ENCODE measurements at regions not wholly inside any gene's neighbourhood (a gene's known extent, or its start where the extent isn't known, plus 50 kb on each side); places are given as distances from the start of the nearest gene placed in this dataset.

GRCh38 chr16:9417898-9418297 is 326.5 kb downstream of the HAPSTR1 start:
- no peak for TF ChIP-seq CTCF (IDR thresholded peaks at IDR 0.05)
- H3K4me1 ChIP-seq (ENCODE audit: control insufficient read depth in 1 of 2, low read depth in 2 of 2): no peaks in the 10 kb centered on the region
- no peak overlapping the region for H3K4me3 ChIP-seq
- H3K27me3 ChIP-seq (replicated peaks; ENCODE audit: insufficient read depth): no peaks in the 10 kb centered on the region
- DNase-seq (ENCODE audit: low spot score): no peak
- no peaks in the 10 kb centered on the region for H3K36me3 ChIP-seq
- H3K27ac ChIP-seq: no peak overlapping the region
- H3K9me3 ChIP-seq: no peaks in the 10 kb centered on the region
- no peak for ATAC-seq (ENCODE audit: insufficient number of reproducible peaks, low FRiP score, low read depth)

GRCh38 chr16:9419161-9419560 is 327.7 kb downstream of the HAPSTR1 start:
- no peak for TF ChIP-seq CTCF (IDR thresholded peaks at IDR 0.05)
- Histone ChIP-seq H3K4me1 (ENCODE audit: control insufficient read depth in 1 of 2, low read depth in 2 of 2) (no peaks in the 10 kb centered on the region), H3K9me3 (no peaks in the 10 kb centered on the region), H3K4me3 (no peak overlapping the region), H3K36me3 (no peaks in the 10 kb centered on the region), H3K27ac (no peak overlapping the region), H3K27me3 (replicated peaks; ENCODE audit: insufficient read depth) (no peaks in the 10 kb centered on the region)
- no peak for DNase-seq (ENCODE audit: low spot score)
- no peak for ATAC-seq (ENCODE audit: insufficient number of reproducible peaks, low FRiP score, low read depth)

- Histone ChIP-seq H3K27ac (no peak overlapping the region), H3K4me1 (ENCODE audit: control insufficient read depth in 1 of 2, low read depth in 2 of 2) (no peaks in the 10 kb centered on the region), H3K27me3 (replicated peaks; ENCODE audit: insufficient read depth) (no peaks in the 10 kb centered on the region), H3K4me3 (no peak overlapping the region), H3K36me3 (no peaks in the 10 kb centered on the region), H3K9me3 (no peaks in the 10 kb centered on the region)
- TF ChIP-seq CTCF (IDR thresholded peaks at IDR 0.05): no peak
- ATAC-seq (ENCODE audit: insufficient number of reproducible peaks, low FRiP score, low read depth): no peak
- DNase-seq (ENCODE audit: low spot score): no peak
Observed at GRCh38 chr16:9422762-9423513, 331.5 kb downstream of the HAPSTR1 start.

GRCh38 chr16:9425236-9425635 is 333.8 kb downstream of the HAPSTR1 start:
- ATAC-seq (ENCODE audit: insufficient number of reproducible peaks, low FRiP score, low read depth): no peak
- Histone ChIP-seq H3K27me3 (replicated peaks; ENCODE audit: insufficient read depth) (no peaks in the 10 kb centered on the region), H3K27ac (no peak overlapping the region), H3K4me3 (no peak overlapping the region), H3K9me3 (no peaks in the 10 kb centered on the region), H3K36me3 (no peaks in the 10 kb centered on the region), H3K4me1 (ENCODE audit: control insufficient read depth in 1 of 2, low read depth in 2 of 2) (no peaks in the 10 kb centered on the region)
- TF ChIP-seq CTCF (IDR thresholded peaks at IDR 0.05): no peak
- no peak for DNase-seq (ENCODE audit: low spot score)

DNA sequence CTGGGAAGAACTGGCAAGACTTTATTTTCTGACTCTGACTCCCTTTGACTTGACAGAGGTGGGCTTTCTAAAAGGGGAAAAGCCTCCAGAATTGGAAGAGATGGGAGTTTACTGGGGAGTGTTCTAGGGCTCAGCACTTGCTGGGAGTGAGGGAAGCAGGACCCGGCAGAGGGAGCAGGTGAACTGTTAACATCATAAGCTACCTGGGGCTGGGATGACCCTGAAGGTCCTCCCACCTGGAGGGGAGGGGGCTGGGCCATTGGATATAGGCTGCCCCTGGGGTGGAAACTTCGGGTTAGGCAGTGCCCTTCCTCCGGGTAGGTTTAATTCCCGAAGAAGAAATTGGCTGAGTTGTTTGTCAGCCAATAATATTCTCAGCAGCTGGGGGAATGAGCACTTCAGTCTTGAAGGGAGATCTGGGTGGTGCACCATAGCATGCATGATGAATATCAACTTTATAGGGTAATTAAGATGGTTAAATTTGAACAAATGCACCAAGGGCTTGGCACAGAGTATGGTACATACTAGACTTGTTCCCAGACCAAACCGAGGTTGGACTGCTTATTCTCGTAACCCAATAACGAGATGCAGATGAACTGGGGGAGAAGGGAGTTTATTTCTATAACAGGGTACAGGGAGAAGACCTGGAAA is 337.0 kb downstream of the HAPSTR1 start:
- no peak for TF ChIP-seq CTCF (IDR thresholded peaks at IDR 0.05)
- no peak overlapping the region for H3K4me3 ChIP-seq
- DNase-seq (ENCODE audit: low spot score): no peak

More for the DNA sequence above, 337.0 kb downstream of the HAPSTR1 start:
- Histone ChIP-seq H3K27me3 (replicated peaks; ENCODE audit: insufficient read depth) (no peaks in the 10 kb centered on the region), H3K9me3 (no peaks in the 10 kb centered on the region), H3K36me3 (no peaks in the 10 kb centered on the region), H3K4me1 (ENCODE audit: control insufficient read depth in 1 of 2, low read depth in 2 of 2) (no peaks in the 10 kb centered on the region), H3K27ac (no peak overlapping the region)
- ATAC-seq (ENCODE audit: insufficient number of reproducible peaks, low FRiP score, low read depth): no peak
